GM12878 (cell line): ENCODE measurements at regions not wholly inside any gene's neighbourhood (a gene's known extent, or its start where the extent isn't known, plus 50 kb on each side); places are given as distances from the start of the nearest gene placed in this dataset.

ENCODE experiments used
- EGR1 ChIP-seq, 2 experiments: IDR thresholded peaks; 1 replicate in 1 of 2; 2 replicates in 1 of 2; pipeline ENCODE4 v1.6.1; 2011 to 2012; ENCODE audit warnings: low read depth in 2 of 2, low read length in 2 of 2, borderline replicate concordance in 1 of 2, mild to moderate bottlenecking in 1 of 2, moderate library complexity in 1 of 2
- EP300 ChIP-seq, 2 experiments: fragments of 150-350 bp in 1 of 2; IDR thresholded peaks; 2 replicates each; pipeline ENCODE4 v1.6.1; 2011 to 2012; ENCODE audit warnings: low read depth in 2 of 2, low read length in 2 of 2, borderline replicate concordance in 1 of 2, improper control_type of control experiment in 1 of 2, inconsistent platforms in 1 of 2; ENCODE audit not compliant: control insufficient read depth in 1 of 2
- EZH2 ChIP-seq: IDR thresholded peaks from 2 replicates; pipeline ENCODE4 v1.6.1; 2012; ENCODE audit warnings: low read depth, mild to moderate bottlenecking, control low read depth, inconsistent platforms, low read length, borderline replicate concordance; ENCODE audit not compliant: control insufficient read depth
- FOXM1 ChIP-seq: IDR thresholded peaks from 2 replicates; pipeline ENCODE4 v1.6.1; 2012; ENCODE audit warnings: low read depth, mild to moderate bottlenecking, inconsistent platforms, low read length, moderate library complexity
- MTA3 ChIP-seq: IDR thresholded peaks from 2 replicates; pipeline ENCODE4 v1.6.1; 2012; ENCODE audit warnings: low read length, inconsistent platforms, borderline replicate concordance
- POLR2A ChIP-seq: IDR thresholded peaks from 2 replicates; pipeline ENCODE4 v1.6.1; 2011; ENCODE audit warnings: low read depth, mild to moderate bottlenecking, low read length
- SMAD1 ChIP-seq: fragments of 450-650 bp; IDR thresholded peaks from 2 replicates; pipeline ENCODE4 v1.6.1; 2018; ENCODE audit warnings: mild to moderate bottlenecking, low read depth; ENCODE audit not compliant: partially characterized antibody
- TAF1 ChIP-seq: IDR thresholded peaks from 2 replicates; pipeline ENCODE4 v1.6.1; 2011; ENCODE audit warnings: mild to moderate bottlenecking, low read depth, low read length, borderline replicate concordance
- TCF12 ChIP-seq: IDR thresholded peaks from 2 replicates; pipeline ENCODE4 v1.6.1; 2011; ENCODE audit warnings: low read depth, mild to moderate bottlenecking, low read length
- TF ChIP-seq, protein P1 (sequence below), 3 experiments: IDR thresholded peaks in 2 of 3; conservative IDR thresholded peaks in 1 of 3; 2 replicates each; pipeline ENCODE4 v1.5.1; 2011; ENCODE audit warnings: low read depth in 3 of 3, low read length in 3 of 3, mild to moderate bottlenecking in 3 of 3, control low read depth in 2 of 3, moderate library complexity in 2 of 3, inconsistent platforms in 1 of 3, mixed read lengths in 1 of 3; ENCODE audit not compliant: control insufficient read depth in 2 of 3, insufficient read depth in 1 of 3; ENCODE audit errors: extremely low read depth in 1 of 3
- TF ChIP-seq, protein P2 (sequence below): fragments of 450-650 bp; IDR thresholded peaks from 2 replicates; pipeline ENCODE4 v1.6.1; 2014; ENCODE audit warnings: mild to moderate bottlenecking
- TF ChIP-seq, protein P3 (sequence below): fragments of 450-650 bp; IDR thresholded peaks from 2 replicates; pipeline ENCODE4 v1.6.1; 2016; ENCODE audit warnings: mild to moderate bottlenecking

DNA sequence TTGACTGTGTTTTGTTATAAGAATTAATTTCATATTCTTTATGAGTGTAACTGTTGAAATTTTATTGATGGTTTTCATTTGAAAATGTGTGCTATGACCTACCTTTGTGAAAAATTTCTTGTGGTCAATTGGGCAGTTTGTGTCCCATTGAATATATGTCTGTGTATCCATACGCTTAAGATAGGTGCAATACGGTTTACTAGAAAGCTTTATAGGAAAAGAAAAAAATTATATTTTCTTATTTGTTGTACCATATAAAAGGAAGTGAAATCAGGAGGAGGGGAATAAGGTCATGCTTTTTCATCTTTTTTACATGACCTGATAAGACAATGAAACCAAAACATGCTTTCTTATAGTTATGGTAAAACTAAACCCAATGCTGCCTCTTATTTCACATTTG, 807.7 kb downstream of the USP25 start:
- TF ChIP-seq MTA3 (no peak), EZH2 (no peak), POLR2A (no peak), SMAD1 (no peak), EGR1 (IDR thresholded peaks at IDR 0.05; ENCODE audit: borderline replicate concordance in 1 of 2, low read depth in 2 of 2, low read length in 2 of 2) (no peak), TAF1 (no peak), EP300 (IDR thresholded peaks at IDR 0.05; ENCODE audit: borderline replicate concordance in 1 of 2, control insufficient read depth in 1 of 2, low read depth in 2 of 2, low read length in 2 of 2) (no peak), TCF12 (no peak), FOXM1 (no peak)
- TF ChIP-seq, protein P1, sequence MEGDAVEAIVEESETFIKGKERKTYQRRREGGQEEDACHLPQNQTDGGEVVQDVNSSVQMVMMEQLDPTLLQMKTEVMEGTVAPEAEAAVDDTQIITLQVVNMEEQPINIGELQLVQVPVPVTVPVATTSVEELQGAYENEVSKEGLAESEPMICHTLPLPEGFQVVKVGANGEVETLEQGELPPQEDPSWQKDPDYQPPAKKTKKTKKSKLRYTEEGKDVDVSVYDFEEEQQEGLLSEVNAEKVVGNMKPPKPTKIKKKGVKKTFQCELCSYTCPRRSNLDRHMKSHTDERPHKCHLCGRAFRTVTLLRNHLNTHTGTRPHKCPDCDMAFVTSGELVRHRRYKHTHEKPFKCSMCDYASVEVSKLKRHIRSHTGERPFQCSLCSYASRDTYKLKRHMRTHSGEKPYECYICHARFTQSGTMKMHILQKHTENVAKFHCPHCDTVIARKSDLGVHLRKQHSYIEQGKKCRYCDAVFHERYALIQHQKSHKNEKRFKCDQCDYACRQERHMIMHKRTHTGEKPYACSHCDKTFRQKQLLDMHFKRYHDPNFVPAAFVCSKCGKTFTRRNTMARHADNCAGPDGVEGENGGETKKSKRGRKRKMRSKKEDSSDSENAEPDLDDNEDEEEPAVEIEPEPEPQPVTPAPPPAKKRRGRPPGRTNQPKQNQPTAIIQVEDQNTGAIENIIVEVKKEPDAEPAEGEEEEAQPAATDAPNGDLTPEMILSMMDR (IDR thresholded peaks at IDR 0.05 in 2 of 3, conservative IDR thresholded peaks at IDR 0.05 in 1 of 3; ENCODE audit: control insufficient read depth in 2 of 3, extremely low read depth in 1 of 3, insufficient read depth in 1 of 3, low read depth in 3 of 3, low read length in 3 of 3): no peak
- TF ChIP-seq, protein P2, sequence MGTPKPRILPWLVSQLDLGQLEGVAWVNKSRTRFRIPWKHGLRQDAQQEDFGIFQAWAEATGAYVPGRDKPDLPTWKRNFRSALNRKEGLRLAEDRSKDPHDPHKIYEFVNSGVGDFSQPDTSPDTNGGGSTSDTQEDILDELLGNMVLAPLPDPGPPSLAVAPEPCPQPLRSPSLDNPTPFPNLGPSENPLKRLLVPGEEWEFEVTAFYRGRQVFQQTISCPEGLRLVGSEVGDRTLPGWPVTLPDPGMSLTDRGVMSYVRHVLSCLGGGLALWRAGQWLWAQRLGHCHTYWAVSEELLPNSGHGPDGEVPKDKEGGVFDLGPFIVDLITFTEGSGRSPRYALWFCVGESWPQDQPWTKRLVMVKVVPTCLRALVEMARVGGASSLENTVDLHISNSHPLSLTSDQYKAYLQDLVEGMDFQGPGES: no peak
- TF ChIP-seq, protein P3, sequence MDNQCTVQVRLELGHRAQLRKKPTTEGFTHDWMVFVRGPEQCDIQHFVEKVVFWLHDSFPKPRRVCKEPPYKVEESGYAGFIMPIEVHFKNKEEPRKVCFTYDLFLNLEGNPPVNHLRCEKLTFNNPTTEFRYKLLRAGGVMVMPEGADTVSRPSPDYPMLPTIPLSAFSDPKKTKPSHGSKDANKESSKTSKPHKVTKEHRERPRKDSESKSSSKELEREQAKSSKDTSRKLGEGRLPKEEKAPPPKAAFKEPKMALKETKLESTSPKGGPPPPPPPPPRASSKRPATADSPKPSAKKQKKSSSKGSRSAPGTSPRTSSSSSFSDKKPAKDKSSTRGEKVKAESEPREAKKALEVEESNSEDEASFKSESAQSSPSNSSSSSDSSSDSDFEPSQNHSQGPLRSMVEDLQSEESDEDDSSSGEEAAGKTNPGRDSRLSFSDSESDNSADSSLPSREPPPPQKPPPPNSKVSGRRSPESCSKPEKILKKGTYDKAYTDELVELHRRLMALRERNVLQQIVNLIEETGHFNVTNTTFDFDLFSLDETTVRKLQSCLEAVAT: no peak
